MM.1S (cell line): ENCODE measurements at regions not wholly inside any gene's neighbourhood (a gene's known extent, or its start where the extent isn't known, plus 50 kb on each side); places are given as distances from the start of the nearest gene placed in this dataset.

Source experiments
- DNase-seq: peaks from one replicate; pipeline ENCODE4 v3.0.0-alpha.2; 2015
- H2AFZ ChIP-seq: fragments of 300-600 bp; sonication (generic); 2 replicates; pipeline ENCODE4 v1.6.0; 2016; ENCODE audit warnings: antibody characterized with exemption, low read length
- H3F3A ChIP-seq: fragments of 300-600 bp; sonication (generic); 2 replicates; pipeline ENCODE4 v1.6.1; 2016; ENCODE audit warnings: mild to moderate bottlenecking, antibody characterized with exemption, low read length, moderate library complexity, mixed read lengths; ENCODE audit not compliant: insufficient read depth
- H3K27ac ChIP-seq: fragments of 300-600 bp; sonication (generic); 2 replicates; pipeline ENCODE4 v1.5.1; 2016; ENCODE audit warnings: mild to moderate bottlenecking, low read length
- H3K27me3 ChIP-seq: fragments of 300-600 bp; sonication (generic); replicated peaks from 2 replicates; pipeline ENCODE4 v1.6.0; 2016; ENCODE audit warnings: low read length; ENCODE audit not compliant: insufficient read depth
- H3K36me3 ChIP-seq: fragments of 300-600 bp; sonication (generic); replicated peaks from 2 replicates; pipeline ENCODE4 v1.6.1; 2016; ENCODE audit warnings: mild to moderate bottlenecking, low read length, mixed read lengths; ENCODE audit not compliant: insufficient read depth
- H3K4me1 ChIP-seq: fragments of 300-600 bp; sonication (generic); 2 replicates; pipeline ENCODE4 v1.6.1; 2016; ENCODE audit warnings: low read length, mixed read lengths
- H3K4me2 ChIP-seq: fragments of 300-600 bp; sonication (generic); 2 replicates; pipeline ENCODE4 v1.6.0; 2016; ENCODE audit warnings: low read depth, low read length
- H3K4me3 ChIP-seq: fragments of 300-600 bp; sonication (generic); 2 replicates; pipeline ENCODE4 v1.5.1; 2016; ENCODE audit warnings: low read length, mixed read lengths
- H3K79me2 ChIP-seq: fragments of 300-600 bp; sonication (generic); 2 replicates; pipeline ENCODE4 v1.6.1; 2016; ENCODE audit warnings: mixed run types, low read length, mixed read lengths
- H3K9ac ChIP-seq: fragments of 300-600 bp; sonication (generic); 2 replicates; pipeline ENCODE4 v1.6.1; 2016; ENCODE audit warnings: low read length, mixed read lengths
- H3K9me2 ChIP-seq: fragments of 300-600 bp; sonication (generic); replicated peaks from 2 replicates; pipeline ENCODE4 v1.6.1; 2016; ENCODE audit warnings: mild to moderate bottlenecking, low read length, mixed read lengths; ENCODE audit not compliant: insufficient read depth
- H3K9me3 ChIP-seq: fragments of 300-600 bp; sonication (generic); replicated peaks from 2 replicates; pipeline ENCODE4 v1.6.1; 2016; ENCODE audit warnings: mild to moderate bottlenecking, low read length, mixed read lengths; ENCODE audit not compliant: insufficient read depth
- H4K20me1 ChIP-seq: fragments of 300-600 bp; sonication (generic); 2 replicates; pipeline ENCODE4 v1.6.1; 2016; ENCODE audit warnings: mild to moderate bottlenecking, low read length, moderate library complexity, mixed read lengths; ENCODE audit not compliant: insufficient read depth
- EZH2 ChIP-seq: fragments of 300-600 bp; sonication (generic); optimal IDR thresholded peaks from 2 replicates; pipeline ENCODE3; 2017; ENCODE audit warnings: low read depth, mild to moderate bottlenecking, antibody characterized with exemption, low read length, mixed read lengths
- EZH2phosphoT487 ChIP-seq: fragments of 300-600 bp; sonication (generic); IDR thresholded peaks from 2 replicates; pipeline ENCODE4 v1.6.1; 2018; ENCODE audit warnings: antibody characterized with exemption, low read length
- TF ChIP-seq, protein P1 (sequence below): fragments of 300-600 bp; sonication (generic); IDR thresholded peaks from 2 replicates; pipeline ENCODE4 v1.5.1; 2016; ENCODE audit warnings: antibody characterized with exemption, low read length, mixed read lengths

DNA sequence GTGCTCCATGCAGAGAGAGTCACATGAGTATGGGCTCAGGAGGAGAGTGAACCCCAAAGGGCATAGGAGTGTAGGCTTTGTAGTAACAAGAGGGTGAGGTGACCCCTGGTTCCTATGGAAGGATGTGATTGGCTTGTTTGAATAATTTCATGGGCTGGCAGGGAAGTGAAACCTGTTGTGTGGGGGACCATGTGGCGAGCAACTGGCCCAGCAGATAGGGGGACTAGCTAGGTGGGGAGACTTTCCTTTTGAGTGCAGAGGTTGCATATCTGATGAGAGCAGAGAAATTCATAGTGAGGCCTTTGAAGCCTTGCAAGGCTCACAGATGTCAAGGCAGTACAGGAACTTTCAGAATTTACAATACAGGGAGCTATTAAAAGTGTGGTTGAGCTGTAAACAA lies 247.9 kb upstream of the SLC35B3 start:
- H3K4me1 ChIP-seq = no peaks in the 10 kb centered on the region
- no peaks in the 10 kb centered on the region for H3F3A ChIP-seq
- H3K79me2 ChIP-seq = no peaks in the 10 kb centered on the region
- H3K27ac ChIP-seq = no peak overlapping the region
- no peaks in the 10 kb centered on the region for H4K20me1 ChIP-seq
- H3K9me3 ChIP-seq = no peaks in the 10 kb centered on the region
- H3K36me3 ChIP-seq = no peaks in the 10 kb centered on the region
- DNase-seq = no peak
- H3K4me3 ChIP-seq = no peak overlapping the region
- no peak for TF ChIP-seq EZH2
- TF ChIP-seq EZH2phosphoT487 = no peak
- TF ChIP-seq, protein P1, sequence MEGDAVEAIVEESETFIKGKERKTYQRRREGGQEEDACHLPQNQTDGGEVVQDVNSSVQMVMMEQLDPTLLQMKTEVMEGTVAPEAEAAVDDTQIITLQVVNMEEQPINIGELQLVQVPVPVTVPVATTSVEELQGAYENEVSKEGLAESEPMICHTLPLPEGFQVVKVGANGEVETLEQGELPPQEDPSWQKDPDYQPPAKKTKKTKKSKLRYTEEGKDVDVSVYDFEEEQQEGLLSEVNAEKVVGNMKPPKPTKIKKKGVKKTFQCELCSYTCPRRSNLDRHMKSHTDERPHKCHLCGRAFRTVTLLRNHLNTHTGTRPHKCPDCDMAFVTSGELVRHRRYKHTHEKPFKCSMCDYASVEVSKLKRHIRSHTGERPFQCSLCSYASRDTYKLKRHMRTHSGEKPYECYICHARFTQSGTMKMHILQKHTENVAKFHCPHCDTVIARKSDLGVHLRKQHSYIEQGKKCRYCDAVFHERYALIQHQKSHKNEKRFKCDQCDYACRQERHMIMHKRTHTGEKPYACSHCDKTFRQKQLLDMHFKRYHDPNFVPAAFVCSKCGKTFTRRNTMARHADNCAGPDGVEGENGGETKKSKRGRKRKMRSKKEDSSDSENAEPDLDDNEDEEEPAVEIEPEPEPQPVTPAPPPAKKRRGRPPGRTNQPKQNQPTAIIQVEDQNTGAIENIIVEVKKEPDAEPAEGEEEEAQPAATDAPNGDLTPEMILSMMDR = no peak
- H3K27me3 ChIP-seq = no peaks in the 10 kb centered on the region
- H2AFZ ChIP-seq = no peak overlapping the region
- H3K9ac ChIP-seq = no peak overlapping the region
- no peak overlapping the region for H3K4me2 ChIP-seq
- H3K9me2 ChIP-seq = no peaks in the 10 kb centered on the region

GRCh38 chr6:8679823-8680222 lies 244.5 kb upstream of the SLC35B3 start:
- Histone ChIP-seq H3K9ac (no peak overlapping the region), H3K4me1 (no peaks in the 10 kb centered on the region), H4K20me1 (no peaks in the 10 kb centered on the region), H3K27ac (no peak overlapping the region), H3K9me2 (no peaks in the 10 kb centered on the region), H3K4me2 (no peak overlapping the region), H3K36me3 (no peaks in the 10 kb centered on the region), H3F3A (no peaks in the 10 kb centered on the region), H3K27me3 (no peaks in the 10 kb centered on the region), H2AFZ (no peak overlapping the region), H3K9me3 (no peaks in the 10 kb centered on the region), H3K79me2 (no peaks in the 10 kb centered on the region), H3K4me3 (no peak overlapping the region)
- no peak for DNase-seq
- no peak for TF ChIP-seq EZH2phosphoT487
- TF ChIP-seq, protein P1 = no peak
- TF ChIP-seq EZH2 = no peak

DNA sequence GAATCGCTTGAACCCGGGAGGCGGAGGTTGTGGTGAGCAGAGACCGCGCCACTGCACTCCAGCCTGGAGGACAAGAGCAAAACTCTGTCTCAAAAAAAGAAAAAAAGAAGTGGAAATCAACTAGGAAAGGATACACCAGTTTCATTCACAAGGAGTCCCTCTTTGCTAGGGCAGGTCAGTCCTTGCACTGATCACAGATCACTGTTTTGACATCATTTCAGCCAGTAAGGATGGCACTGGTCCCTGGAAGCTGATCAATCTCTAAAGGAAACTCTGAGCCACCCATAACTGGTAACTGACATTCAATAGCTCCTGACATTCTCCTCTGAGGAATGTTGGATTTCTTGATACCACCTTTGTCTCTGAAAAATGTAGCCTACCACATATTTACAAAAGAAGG lies 243.1 kb upstream of the SLC35B3 start:
- H3K27me3 ChIP-seq = no peaks in the 10 kb centered on the region
- no peaks in the 10 kb centered on the region for H3K4me1 ChIP-seq
- no peak overlapping the region for H2AFZ ChIP-seq
- H3K9me3 ChIP-seq = no peaks in the 10 kb centered on the region
- H3K27ac ChIP-seq = no peak overlapping the region
- no peaks in the 10 kb centered on the region for H3F3A ChIP-seq
- H3K9me2 ChIP-seq = no peaks in the 10 kb centered on the region
- no peak overlapping the region for H3K9ac ChIP-seq
- no peak for DNase-seq
- H4K20me1 ChIP-seq = no peaks in the 10 kb centered on the region
- TF ChIP-seq EZH2phosphoT487 = no peak
- TF ChIP-seq EZH2 = no peak
- TF ChIP-seq, protein P1 = no peak
- no peak overlapping the region for H3K4me2 ChIP-seq
- no peaks in the 10 kb centered on the region for H3K79me2 ChIP-seq
- H3K4me3 ChIP-seq = no peak overlapping the region
- H3K36me3 ChIP-seq = no peaks in the 10 kb centered on the region
